CD4-positive, CD25-positive, alpha-beta regulatory T cell (primary cell): ENCODE measurements at regions not wholly inside any gene's neighbourhood (a gene's known extent, or its start where the extent isn't known, plus 50 kb on each side); places are given as distances from the start of the nearest gene placed in this dataset.
"Not testable (repeated sequence)": the region's sequence is repeated elsewhere in the genome, so short reads cannot be mapped to it uniquely, and the experiment has no call there.

Source experiments
- ATAC-seq, 2 donors: fragments of 150-1000 bp; cut with Tn5 transposase; one replicate each; pipeline ENCODE4 v1.10.0; 2021; ENCODE audit warnings: low read depth in 2 of 2, moderate number of reproducible peaks in 2 of 2, moderate library complexity in 1 of 2
- DNase-seq, 3 donors: peaks; one replicate each; pipeline versions ENCODE4 v3.0.0 to v3.0.0-alpha.2; 2012 to 2022; ENCODE audit warnings: mixed read lengths in 1 of 3
- H3K27ac ChIP-seq: one replicate; pipeline ENCODE4 v1.7.0; 2013; ENCODE audit warnings: mild to moderate bottlenecking, low read length; ENCODE audit not compliant: insufficient read depth, poor library complexity, severe bottlenecking
- H3K27me3 ChIP-seq: one replicate; pipeline ENCODE4 v1.7.0; 2013; ENCODE audit warnings: low read length; ENCODE audit not compliant: control insufficient read depth, insufficient read depth
- H3K36me3 ChIP-seq: one replicate; pipeline ENCODE4 v1.7.0; 2013; ENCODE audit warnings: mild to moderate bottlenecking, low read length, moderate library complexity; ENCODE audit not compliant: control insufficient read depth, insufficient read depth
- H3K4me1 ChIP-seq: 2 replicates; pipeline ENCODE4 v1.7.0; 2013; ENCODE audit warnings: mild to moderate bottlenecking, low read length; ENCODE audit not compliant: insufficient read depth, control insufficient read depth, poor library complexity, severe bottlenecking
- H3K4me3 ChIP-seq: one replicate; pipeline ENCODE4 v1.7.0; 2013; ENCODE audit warnings: low read depth, mild to moderate bottlenecking, low read length, moderate library complexity
- H3K9me3 ChIP-seq, 2 experiments: 1 replicate in 1 of 2; 2 replicates in 1 of 2; pipeline ENCODE4 v1.7.0; 2013; ENCODE audit warnings: low read length in 2 of 2, mild to moderate bottlenecking in 1 of 2, moderate library complexity in 1 of 2; ENCODE audit not compliant: control insufficient read depth in 2 of 2
- H3K27ac Mint-ChIP-seq, 3 donors: one replicate each; pipeline ENCODE4 v1.8.0; 2020 to 2022; ENCODE audit warnings: mild to moderate bottlenecking in 3 of 3, mixed read lengths in 3 of 3, moderate library complexity in 2 of 3
- H3K27me3 Mint-ChIP-seq: one replicate; pipeline ENCODE4 v1.8.0; 2022; ENCODE audit warnings: mild to moderate bottlenecking, mixed read lengths
- H3K36me3 Mint-ChIP-seq: one replicate; pipeline ENCODE4 v1.8.0; 2020; ENCODE audit warnings: mixed read lengths
- H3K4me1 Mint-ChIP-seq, 4 donors: one replicate each; pipeline ENCODE4 v1.8.0; 2020 to 2022; ENCODE audit warnings: mixed read lengths in 4 of 4, mild to moderate bottlenecking in 1 of 4
- H3K4me3 Mint-ChIP-seq, 4 donors: one replicate each; pipeline ENCODE4 v1.8.0; 2020 to 2022; ENCODE audit warnings: mild to moderate bottlenecking in 4 of 4, mixed read lengths in 4 of 4, moderate library complexity in 3 of 4
- H3K9me3 Mint-ChIP-seq, 7 donors: one replicate each; pipeline ENCODE4 v1.8.0; 2020 to 2022; ENCODE audit warnings: mixed read lengths in 7 of 7, mild to moderate bottlenecking in 3 of 7, moderate library complexity in 2 of 7

DNA sequence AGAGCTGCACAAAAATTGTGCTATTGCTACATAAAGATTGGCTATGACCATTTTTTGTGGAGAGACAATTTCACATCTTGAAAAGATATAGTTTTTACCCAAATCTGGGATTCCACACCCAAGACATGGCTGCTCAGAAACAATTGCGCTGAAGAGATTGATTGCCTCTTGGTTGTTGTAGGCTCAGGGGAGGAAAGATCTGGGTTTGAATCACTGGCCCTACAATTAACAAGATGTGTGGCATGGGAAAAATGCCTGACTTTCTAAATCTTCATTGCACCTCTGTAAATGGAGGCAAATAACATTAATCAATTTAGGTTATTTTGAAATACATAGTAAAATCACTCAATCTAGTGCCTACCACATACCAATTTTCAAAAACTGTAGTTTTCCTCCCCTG is 766.9 kb upstream of the TPTE start:
- not testable (repeated sequence) for DNase-seq, H3K36me3 Mint-ChIP-seq, H3K4me1 ChIP-seq, H3K4me3 ChIP-seq, H3K4me3 Mint-ChIP-seq, H3K27me3 Mint-ChIP-seq, H3K36me3 ChIP-seq, H3K27ac ChIP-seq, H3K4me1 Mint-ChIP-seq, ATAC-seq, H3K27me3 ChIP-seq, H3K27ac Mint-ChIP-seq
- peaks cover 11 to 54% of the 10 kb centered on the region in 2 experiments for H3K9me3 ChIP-seq
- peaks cover 0 to 11% (median 7%) of the 10 kb centered on the region in 7 donors for H3K9me3 Mint-ChIP-seq

DNA sequence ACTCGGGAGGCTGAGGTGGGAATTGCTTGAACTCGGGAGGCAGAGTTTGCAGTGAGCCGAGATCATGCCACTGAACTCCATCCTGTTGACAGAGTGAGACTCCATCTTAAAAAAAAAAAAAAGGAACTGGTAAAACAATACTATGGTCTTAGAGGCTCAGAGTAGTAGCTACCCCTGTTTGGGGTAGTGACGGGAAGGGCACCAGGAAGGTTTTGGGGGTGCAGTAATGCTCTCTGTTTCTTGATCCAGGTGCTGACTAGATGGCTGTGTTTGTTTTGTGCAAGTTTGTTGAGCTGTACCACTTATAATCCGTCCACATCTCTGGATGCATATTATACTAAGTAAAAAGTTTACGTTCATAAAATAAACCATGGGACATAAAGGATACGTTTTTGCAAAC is 765.8 kb upstream of the TPTE start:
- Mint-ChIP-seq H3K4me1 (no peaks in the 10 kb centered on the region), H3K27ac (no peak overlapping the region), H3K27me3 (no peaks in the 10 kb centered on the region), H3K9me3 (peaks cover 0 to 11% (median 7%) of the 10 kb centered on the region in 7 donors), H3K36me3 (no peaks in the 10 kb centered on the region), H3K4me3 (no peak overlapping the region)
- Histone ChIP-seq H3K27me3 (no peaks in the 10 kb centered on the region), H3K9me3 (peaks cover 11 to 53% of the 10 kb centered on the region in 2 experiments), H3K27ac (no peak overlapping the region), H3K4me3 (no peak overlapping the region), H3K4me1 (no peaks in the 10 kb centered on the region), H3K36me3 (no peaks in the 10 kb centered on the region)
- ATAC-seq: no peak
- DNase-seq: no peak

DNA sequence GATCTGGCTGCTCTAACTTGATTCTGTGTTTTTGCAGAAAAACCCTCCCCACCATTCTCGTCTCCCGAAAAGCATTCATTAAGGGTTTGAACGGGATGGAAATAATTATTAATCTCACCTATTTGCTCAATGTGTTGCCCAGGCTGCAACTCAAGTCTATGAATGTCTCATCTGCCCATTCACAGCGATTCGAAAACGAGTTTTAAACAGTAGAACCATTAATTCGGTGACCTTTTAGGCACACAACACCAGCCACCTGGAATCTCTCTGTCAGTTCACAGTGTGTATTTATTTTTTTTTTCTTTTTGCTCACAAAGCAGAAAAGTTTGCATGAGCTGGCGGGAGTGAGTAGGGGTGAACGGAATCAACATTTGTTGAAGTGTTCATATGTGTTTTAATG is 764.7 kb upstream of the TPTE start:
- no peaks in the 10 kb centered on the region for H3K36me3 Mint-ChIP-seq
- no peaks in the 10 kb centered on the region for H3K36me3 ChIP-seq
- H3K27ac Mint-ChIP-seq: no peak overlapping the region
- no peak overlapping the region for H3K4me3 ChIP-seq
- no peaks in the 10 kb centered on the region for H3K27me3 Mint-ChIP-seq
- no peaks in the 10 kb centered on the region for H3K27me3 ChIP-seq
- H3K27ac ChIP-seq: no peak overlapping the region
- H3K9me3 ChIP-seq: peaks cover 17 to 51% of the 10 kb centered on the region in 2 experiments
- H3K4me1 ChIP-seq: no peaks in the 10 kb centered on the region
- H3K9me3 Mint-ChIP-seq: peaks cover 0 to 11% (median 7%) of the 10 kb centered on the region in 7 donors
- H3K4me3 Mint-ChIP-seq: no peak overlapping the region
- DNase-seq (no peak), ATAC-seq (no peak)
- no peaks in the 10 kb centered on the region for H3K4me1 Mint-ChIP-seq

DNA sequence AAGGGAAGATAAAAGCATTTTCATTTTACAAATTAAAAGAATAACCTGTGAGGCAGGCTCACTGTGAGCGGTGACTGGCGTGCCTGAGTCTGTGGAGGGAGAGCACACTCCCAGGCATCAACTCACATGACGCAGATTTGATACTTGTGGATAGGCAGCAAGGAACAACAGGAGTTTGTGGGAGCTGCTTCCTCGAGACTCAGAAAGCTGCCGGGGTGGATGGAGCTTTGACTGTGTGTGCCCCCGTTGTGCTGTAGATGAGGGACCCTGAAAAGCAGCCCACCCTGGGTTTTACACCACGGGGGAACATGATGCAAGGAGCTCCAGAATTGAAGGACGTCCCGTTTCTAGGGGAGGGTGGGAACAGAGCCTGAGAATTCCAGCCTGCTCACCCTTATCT is 764.3 kb upstream of the TPTE start:
- peaks cover 17 to 51% of the 10 kb centered on the region in 2 experiments for H3K9me3 ChIP-seq
- H3K4me1 Mint-ChIP-seq, H3K36me3 ChIP-seq, H3K27me3 ChIP-seq, H3K27me3 Mint-ChIP-seq, DNase-seq, H3K27ac ChIP-seq, H3K4me3 ChIP-seq, H3K4me3 Mint-ChIP-seq, H3K4me1 ChIP-seq, ATAC-seq, H3K27ac Mint-ChIP-seq, H3K36me3 Mint-ChIP-seq: not testable (repeated sequence)
- peaks cover 0 to 11% (median 7%) of the 10 kb centered on the region in 7 donors for H3K9me3 Mint-ChIP-seq

DNA sequence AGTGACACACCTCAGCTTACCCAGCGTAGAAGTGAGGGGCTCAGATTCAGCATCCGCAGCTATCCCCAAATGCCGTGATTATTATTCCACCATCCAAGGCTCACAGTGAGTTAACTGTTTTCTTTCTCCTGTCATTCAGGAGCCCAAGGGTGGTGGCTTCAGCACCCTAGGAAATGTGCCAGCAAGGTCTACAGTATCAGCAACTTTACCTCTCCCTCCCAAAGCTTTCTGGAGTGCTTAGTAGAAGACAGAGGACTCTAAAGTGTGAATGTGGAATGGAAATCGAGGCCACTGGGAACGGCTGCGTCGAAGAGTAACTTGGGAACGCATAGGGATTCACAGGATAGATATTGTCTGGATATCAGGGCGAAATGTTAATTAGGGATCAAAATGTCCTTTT is 763.8 kb upstream of the TPTE start:
- H3K27me3 Mint-ChIP-seq, H3K36me3 Mint-ChIP-seq: not testable (repeated sequence)

DNA sequence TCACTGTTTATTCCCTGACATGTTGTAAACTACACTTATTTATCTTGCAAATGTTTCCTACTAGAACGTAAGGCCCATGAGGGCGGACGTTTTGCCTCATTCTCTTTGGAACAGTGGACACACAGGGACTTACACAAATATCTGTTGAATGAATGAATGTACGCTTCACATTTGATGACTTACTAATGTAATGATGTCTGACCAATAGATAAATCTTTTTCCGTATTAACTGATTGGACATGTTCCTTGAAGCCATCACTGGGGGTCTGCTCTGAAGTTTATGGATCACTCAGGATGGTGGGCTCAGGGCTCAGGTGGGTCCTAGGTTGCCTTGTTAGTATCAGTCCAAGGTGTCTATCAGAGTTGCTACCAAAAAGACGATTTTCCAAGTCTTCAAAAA is 763.2 kb upstream of the TPTE start:
- Histone ChIP-seq H3K4me3 (no peak overlapping the region), H3K27ac (no peak overlapping the region), H3K27me3 (no peaks in the 10 kb centered on the region), H3K36me3 (no peaks in the 10 kb centered on the region), H3K9me3 (peaks cover 18 to 44% of the 10 kb centered on the region in 2 experiments), H3K4me1 (no peaks in the 10 kb centered on the region)
- Mint-ChIP-seq H3K27me3 (no peaks in the 10 kb centered on the region), H3K9me3 (peaks cover 0 to 11% (median 7%) of the 10 kb centered on the region in 7 donors), H3K4me1 (no peaks in the 10 kb centered on the region), H3K27ac (no peak overlapping the region), H3K36me3 (no peaks in the 10 kb centered on the region), H3K4me3 (no peak overlapping the region)
- no peak for ATAC-seq
- no peak for DNase-seq

More for the DNA sequence above, 763.8 kb upstream of the TPTE start:
- peaks cover 17 to 47% of the 10 kb centered on the region in 2 experiments for H3K9me3 ChIP-seq
- H3K27ac Mint-ChIP-seq, DNase-seq, H3K36me3 ChIP-seq, H3K4me1 Mint-ChIP-seq, H3K27me3 ChIP-seq, H3K4me3 Mint-ChIP-seq, H3K4me3 ChIP-seq, H3K27ac ChIP-seq, ATAC-seq, H3K4me1 ChIP-seq: not testable (repeated sequence)
- H3K9me3 Mint-ChIP-seq: peaks cover 0 to 11% (median 7%) of the 10 kb centered on the region in 7 donors

DNA sequence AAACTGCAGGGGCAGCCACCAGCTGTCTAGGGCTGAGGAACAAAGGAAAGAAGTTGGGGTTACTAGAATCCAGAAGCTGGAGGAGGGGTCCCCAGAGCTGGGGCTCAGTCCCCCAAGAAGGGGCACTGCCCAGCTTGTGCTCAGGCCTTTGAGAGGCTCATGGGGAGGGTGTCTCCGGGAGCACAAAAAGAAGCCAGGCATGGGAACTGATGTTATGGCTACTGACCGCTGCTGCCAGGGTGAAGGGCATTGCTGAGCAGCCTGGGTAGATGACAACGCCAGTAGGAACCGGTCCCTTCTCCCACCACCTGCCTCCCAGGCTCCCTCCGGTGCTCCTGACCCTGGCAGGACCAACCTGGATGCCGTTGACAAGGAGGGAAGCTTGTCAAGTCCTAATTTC is 762.5 kb upstream of the TPTE start:
- H3K27me3 Mint-ChIP-seq: no peaks in the 10 kb centered on the region
- H3K9me3 ChIP-seq: peaks cover 23 to 46% of the 10 kb centered on the region in 2 experiments
- ATAC-seq: no peak
- H3K4me3 Mint-ChIP-seq: no peak overlapping the region
- H3K36me3 ChIP-seq: no peaks in the 10 kb centered on the region
- no peaks in the 10 kb centered on the region for H3K27me3 ChIP-seq
- no peak overlapping the region for H3K27ac Mint-ChIP-seq
- no peak overlapping the region for H3K4me3 ChIP-seq
- peaks cover 0 to 11% (median 7%) of the 10 kb centered on the region in 7 donors for H3K9me3 Mint-ChIP-seq
- no peaks in the 10 kb centered on the region for H3K36me3 Mint-ChIP-seq
- DNase-seq: no peak
- H3K4me1 ChIP-seq: no peaks in the 10 kb centered on the region
- H3K4me1 Mint-ChIP-seq: no peaks in the 10 kb centered on the region
- no peak overlapping the region for H3K27ac ChIP-seq

DNA sequence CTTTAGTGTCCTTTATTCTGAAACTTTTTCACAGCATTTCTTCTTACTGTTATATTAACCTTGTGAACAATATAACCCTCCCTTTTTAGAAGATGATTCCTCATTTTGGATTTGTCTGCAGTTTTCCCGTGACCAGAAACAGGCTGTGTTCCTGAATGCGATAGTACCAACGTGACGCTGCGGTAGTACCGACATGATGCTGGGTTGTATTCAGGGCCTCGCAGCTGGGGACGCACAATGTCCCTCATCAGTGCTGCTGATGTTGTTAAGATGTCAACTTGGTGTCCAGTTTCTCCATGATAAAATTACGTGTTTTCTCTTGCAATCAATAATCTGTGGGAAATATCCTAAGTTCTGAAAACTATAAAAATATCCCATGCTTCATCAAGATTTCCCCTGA is 761.4 kb upstream of the TPTE start:
- Histone ChIP-seq H3K27ac (no peak overlapping the region), H3K9me3 (peaks cover 19 to 50% of the 10 kb centered on the region in 2 experiments), H3K4me3 (no peak overlapping the region), H3K4me1 (no peaks in the 10 kb centered on the region), H3K27me3 (no peaks in the 10 kb centered on the region), H3K36me3 (no peaks in the 10 kb centered on the region)
- ATAC-seq: no peak
- Mint-ChIP-seq H3K27me3 (no peaks in the 10 kb centered on the region), H3K27ac (no peak overlapping the region), H3K4me3 (no peak overlapping the region), H3K9me3 (peaks cover 0 to 9% (median 3%) of the 10 kb centered on the region in 7 donors), H3K4me1 (no peaks in the 10 kb centered on the region), H3K36me3 (no peaks in the 10 kb centered on the region)
- no peak for DNase-seq
